PFSK-1 (cell line): ENCODE measurements at regions not wholly inside any gene's neighbourhood (a gene's known extent, or its start where the extent isn't known, plus 50 kb on each side); places are given as distances from the start of the nearest gene placed in this dataset.

Source experiments
- FOXP2 ChIP-seq: optimal IDR thresholded peaks from 2 replicates; pipeline ENCODE3; 2011; ENCODE audit warnings: borderline replicate concordance, control low read depth, inconsistent platforms; ENCODE audit not compliant: insufficient read depth; ENCODE audit errors: extremely low read length, extremely low read depth
- POLR2AphosphoS5 ChIP-seq: IDR thresholded peaks from 2 replicates; pipeline ENCODE4 v1.6.1; 2012; ENCODE audit warnings: low read depth, mild to moderate bottlenecking, control low read depth, low read length, moderate library complexity
- REST ChIP-seq, 2 experiments: IDR thresholded peaks; 2 replicates each; pipeline versions ENCODE4 v1.6.1 to v1.8.0; 2011 to 2012; ENCODE audit warnings: low read depth in 2 of 2, low read length in 2 of 2, control low read depth in 1 of 2, inconsistent platforms in 1 of 2, mild to moderate bottlenecking in 1 of 2, moderate library complexity in 1 of 2; ENCODE audit not compliant: insufficient read depth in 1 of 2
- SIN3A ChIP-seq: IDR thresholded peaks from 2 replicates; pipeline ENCODE4 v1.6.1; 2012; ENCODE audit warnings: mild to moderate bottlenecking, low read length, moderate library complexity, borderline replicate concordance; ENCODE audit not compliant: insufficient read depth
- TAF1 ChIP-seq: IDR thresholded peaks from 2 replicates; pipeline ENCODE4 v1.6.1; 2012; ENCODE audit warnings: low read length, control low read depth, borderline replicate concordance; ENCODE audit not compliant: insufficient read depth

- no peak for TF ChIP-seq TAF1
- no peak for TF ChIP-seq REST (IDR thresholded peaks at IDR 0.05; ENCODE audit: insufficient read depth in 1 of 2, low read depth in 2 of 2, low read length in 2 of 2)
- no peak for TF ChIP-seq FOXP2
- TF ChIP-seq POLR2AphosphoS5 = no peak
- no peak for TF ChIP-seq SIN3A
These were observed 60.5 kb upstream of the DPT start for GRCh38 chr1:168789501-168789900.

GRCh38 chr1:168792142-168792541 is 63.1 kb upstream of the DPT start:
- TF ChIP-seq TAF1 = no peak
- TF ChIP-seq REST (IDR thresholded peaks at IDR 0.05; ENCODE audit: insufficient read depth in 1 of 2, low read depth in 2 of 2, low read length in 2 of 2) = no peak
- no peak for TF ChIP-seq FOXP2
- no peak for TF ChIP-seq POLR2AphosphoS5
- no peak for TF ChIP-seq SIN3A

GRCh38 chr1:168792592-168793125 is 63.7 kb upstream of the DPT start:
- TF ChIP-seq REST (IDR thresholded peaks at IDR 0.05; ENCODE audit: insufficient read depth in 1 of 2, low read depth in 2 of 2, low read length in 2 of 2) (no peak), FOXP2 (no peak), TAF1 (no peak)

- no peak for TF ChIP-seq SIN3A
- TF ChIP-seq FOXP2 = no peak
- TF ChIP-seq POLR2AphosphoS5 = no peak
- TF ChIP-seq TAF1 = no peak
- no peak for TF ChIP-seq REST (IDR thresholded peaks at IDR 0.05; ENCODE audit: insufficient read depth in 1 of 2, low read depth in 2 of 2, low read length in 2 of 2)
These were observed 65.1 kb upstream of the DPT start for GRCh38 chr1:168794057-168794456.

- no peak for TF ChIP-seq FOXP2
- TF ChIP-seq POLR2AphosphoS5 = no peak
- TF ChIP-seq SIN3A = no peak
- TF ChIP-seq REST (IDR thresholded peaks at IDR 0.05; ENCODE audit: insufficient read depth in 1 of 2, low read depth in 2 of 2, low read length in 2 of 2) = no peak
- TF ChIP-seq TAF1 = no peak
These were observed 66.7 kb upstream of the DPT start for GRCh38 chr1:168795681-168796080.
